HUES6 (cell line): ENCODE measurements at regions not wholly inside any gene's neighbourhood (a gene's known extent, or its start where the extent isn't known, plus 50 kb on each side); places are given as distances from the start of the nearest gene placed in this dataset.

Experiments
- H3K27ac ChIP-seq: 2 replicates; pipeline ENCODE4 v1.7.0; 2013; ENCODE audit warnings: low read depth, mild to moderate bottlenecking, low read length, inconsistent platforms
- H3K27me3 ChIP-seq: 2 replicates; pipeline ENCODE4 v1.6.1; 2013; ENCODE audit warnings: low read length; ENCODE audit not compliant: control insufficient read depth, insufficient read depth
- H3K36me3 ChIP-seq: 2 replicates; pipeline ENCODE4 v1.6.1; 2013; ENCODE audit warnings: low read length; ENCODE audit not compliant: control insufficient read depth, insufficient read depth
- H3K4me1 ChIP-seq: 2 replicates; pipeline ENCODE4 v1.6.1; 2013; ENCODE audit warnings: low read length; ENCODE audit not compliant: control insufficient read depth, insufficient read depth
- H3K4me3 ChIP-seq: 2 replicates; pipeline ENCODE4 v1.5.1; 2013; ENCODE audit warnings: low read depth, low read length
- H3K9ac ChIP-seq: one replicate; pipeline ENCODE4 v1.6.1; 2013; ENCODE audit warnings: mild to moderate bottlenecking, low read length
- H3K9me3 ChIP-seq: 2 replicates; pipeline ENCODE4 v1.6.1; 2013; ENCODE audit warnings: low read depth, low read length; ENCODE audit not compliant: control insufficient read depth, insufficient read depth

- no peaks in the 10 kb centered on the region for H3K27me3 ChIP-seq
- no peak overlapping the region for H3K27ac ChIP-seq
- no peak overlapping the region for H3K4me3 ChIP-seq
- H3K4me1 ChIP-seq, result peaks cover 5% of the 10 kb centered on the region
- no peaks in the 10 kb centered on the region for H3K9me3 ChIP-seq
- no peaks in the 10 kb centered on the region for H3K36me3 ChIP-seq
- H3K9ac ChIP-seq, result no peak overlapping the region
Measured at GRCh38 chr12:24411948-24412347, 462.5 kb upstream of the SOX5 start.

GRCh38 chr12:24409868-24410267 is 460.4 kb upstream of the SOX5 start:
- no peak overlapping the region for H3K4me3 ChIP-seq
- H3K9me3 ChIP-seq, result no peaks in the 10 kb centered on the region
- H3K36me3 ChIP-seq, result no peaks in the 10 kb centered on the region
- no peak overlapping the region for H3K27ac ChIP-seq
- H3K4me1 ChIP-seq, result peaks cover 5% of the 10 kb centered on the region
- no peak overlapping the region for H3K9ac ChIP-seq
- H3K27me3 ChIP-seq, result no peaks in the 10 kb centered on the region

- no peaks in the 10 kb centered on the region for H3K4me1 ChIP-seq
- no peak overlapping the region for H3K9ac ChIP-seq
- H3K9me3 ChIP-seq, result no peaks in the 10 kb centered on the region
- no peaks in the 10 kb centered on the region for H3K27me3 ChIP-seq
- no peak overlapping the region for H3K4me3 ChIP-seq
- H3K27ac ChIP-seq, result no peak overlapping the region
- H3K36me3 ChIP-seq, result no peaks in the 10 kb centered on the region
Measured at GRCh38 chr12:24408305-24408704, 458.8 kb upstream of the SOX5 start.

- H3K9ac ChIP-seq, result no peak overlapping the region
- no peak overlapping the region for H3K27ac ChIP-seq
- H3K4me1 ChIP-seq, result no peaks in the 10 kb centered on the region
- no peaks in the 10 kb centered on the region for H3K9me3 ChIP-seq
- H3K4me3 ChIP-seq, result no peak overlapping the region
- H3K36me3 ChIP-seq, result no peaks in the 10 kb centered on the region
- H3K27me3 ChIP-seq, result no peaks in the 10 kb centered on the region
Measured at GRCh38 chr12:24407884-24408283, 458.4 kb upstream of the SOX5 start.

- Histone ChIP-seq H3K9me3 (no peaks in the 10 kb centered on the region), H3K27ac (no peak overlapping the region), H3K36me3 (no peaks in the 10 kb centered on the region), H3K27me3 (no peaks in the 10 kb centered on the region), H3K4me1 (peaks cover 7% of the 10 kb centered on the region), H3K9ac (no peak overlapping the region), H3K4me3 (no peak overlapping the region)
Measured at GRCh38 chr12:24404086-24404815, 454.8 kb upstream of the SOX5 start.

GRCh38 chr12:24400533-24400932 is 451.1 kb upstream of the SOX5 start:
- Histone ChIP-seq H3K9me3 (no peaks in the 10 kb centered on the region), H3K36me3 (no peaks in the 10 kb centered on the region), H3K4me1 (peaks cover 15% of the 10 kb centered on the region), H3K27ac (no peak overlapping the region), H3K9ac (no peak overlapping the region), H3K4me3 (no peak overlapping the region), H3K27me3 (no peaks in the 10 kb centered on the region)

- Histone ChIP-seq H3K9me3 (no peaks in the 10 kb centered on the region), H3K27ac (no peak overlapping the region)
Measured at GRCh38 chr12:24398605-24399004, 449.1 kb upstream of the SOX5 start.

GRCh38 chr12:24396224-24396623 is 446.8 kb upstream of the SOX5 start:
- Histone ChIP-seq H3K9ac (no peak overlapping the region), H3K27me3 (no peaks in the 10 kb centered on the region), H3K36me3 (no peaks in the 10 kb centered on the region), H3K27ac (no peak overlapping the region), H3K4me1 (peaks cover 15% of the 10 kb centered on the region), H3K9me3 (peaks cover 5% of the 10 kb centered on the region; the same call in 1 of the 2 replicates), H3K4me3 (no peak overlapping the region)

More at GRCh38 chr12:24398605-24399004, 449.1 kb upstream of the SOX5 start:
- no peak overlapping the region for H3K9ac ChIP-seq
- H3K4me1 ChIP-seq, result peaks cover 15% of the 10 kb centered on the region
- no peaks in the 10 kb centered on the region for H3K36me3 ChIP-seq
- H3K27me3 ChIP-seq, result no peaks in the 10 kb centered on the region
- H3K4me3 ChIP-seq, result no peak overlapping the region

- H3K4me3 ChIP-seq, result no peak overlapping the region
- no peak overlapping the region for H3K27ac ChIP-seq
- H3K9ac ChIP-seq, result no peak overlapping the region
- H3K27me3 ChIP-seq, result no peaks in the 10 kb centered on the region
- H3K9me3 ChIP-seq, result peaks cover 8% of the 10 kb centered on the region
- H3K36me3 ChIP-seq, result no peaks in the 10 kb centered on the region
- peaks cover 7% of the 10 kb centered on the region; the same call in 1 of the 2 replicates for H3K4me1 ChIP-seq
Measured at GRCh38 chr12:24394246-24394645, 444.8 kb upstream of the SOX5 start.

GRCh38 chr12:24393071-24393470 is 443.6 kb upstream of the SOX5 start:
- Histone ChIP-seq H3K9me3 (peaks cover 9% of the 10 kb centered on the region), H3K9ac (no peak overlapping the region), H3K4me1 (peaks cover 7% of the 10 kb centered on the region; the same call in 1 of the 2 replicates), H3K27ac (no peak overlapping the region), H3K27me3 (no peaks in the 10 kb centered on the region), H3K4me3 (no peak overlapping the region), H3K36me3 (no peaks in the 10 kb centered on the region)

GRCh38 chr12:24389394-24389793 is 439.9 kb upstream of the SOX5 start:
- H3K9ac ChIP-seq, result no peak overlapping the region
- no peak overlapping the region for H3K27ac ChIP-seq
- no peaks in the 10 kb centered on the region for H3K4me1 ChIP-seq
- H3K4me3 ChIP-seq, result no peak overlapping the region
- H3K9me3 ChIP-seq, result peaks cover 9% of the 10 kb centered on the region
- H3K36me3 ChIP-seq, result no peaks in the 10 kb centered on the region
- no peaks in the 10 kb centered on the region for H3K27me3 ChIP-seq
